Inflammatory macrophage (primary cell): ENCODE measurements at regions not wholly inside any gene's neighbourhood (a gene's known extent, or its start where the extent isn't known, plus 50 kb on each side); places are given as distances from the start of the nearest gene placed in this dataset.
"Not testable (repeated sequence)": the region's sequence is repeated elsewhere in the genome, so short reads cannot be mapped to it uniquely, and the experiment has no call there.

ENCODE experiments used
- DNase-seq, 2 donors: peaks; one replicate each; pipeline ENCODE4 v3.0.0-alpha.2; 2020 to 2022

DNA sequence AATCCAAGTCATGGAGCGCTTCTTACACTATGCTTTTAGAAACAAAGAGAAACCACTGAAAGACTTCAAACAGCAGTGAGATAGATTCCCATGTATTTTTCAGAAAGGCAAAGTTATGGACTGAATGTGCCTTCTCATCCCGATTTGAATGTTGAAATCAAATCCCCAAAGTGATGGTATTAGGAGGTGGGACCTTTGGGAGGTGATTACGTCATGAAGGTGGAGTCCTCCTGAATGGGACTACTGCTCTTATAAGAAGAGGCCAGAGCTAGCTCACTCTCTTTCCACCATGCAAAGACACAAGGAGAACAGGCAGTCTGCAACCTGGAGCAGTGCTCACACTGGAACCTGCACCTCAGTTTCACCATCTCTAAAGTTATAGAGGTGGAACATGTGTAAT is 1279.8 kb downstream of the GATA3 start:
- DNase-seq = no peak

DNA sequence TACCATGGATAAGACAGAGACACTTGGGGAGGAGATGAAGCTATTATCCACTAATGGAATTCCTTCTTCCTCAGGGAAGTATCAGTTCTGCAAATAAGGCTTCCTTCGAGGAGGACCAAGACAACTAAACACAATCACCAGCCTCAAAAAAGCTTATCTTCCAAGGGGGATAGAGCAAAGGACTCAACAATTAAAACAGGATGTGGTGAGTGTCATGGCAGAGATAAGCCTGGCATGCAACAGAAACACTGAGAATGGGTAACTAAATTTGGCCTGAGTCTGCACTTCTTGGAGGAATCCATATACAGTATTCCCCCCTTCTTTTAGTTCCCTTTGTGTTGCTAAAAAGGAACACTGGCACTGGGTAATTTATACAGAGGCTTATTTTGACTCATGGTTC is 1285.2 kb downstream of the GATA3 start:
- no peak for DNase-seq

DNA sequence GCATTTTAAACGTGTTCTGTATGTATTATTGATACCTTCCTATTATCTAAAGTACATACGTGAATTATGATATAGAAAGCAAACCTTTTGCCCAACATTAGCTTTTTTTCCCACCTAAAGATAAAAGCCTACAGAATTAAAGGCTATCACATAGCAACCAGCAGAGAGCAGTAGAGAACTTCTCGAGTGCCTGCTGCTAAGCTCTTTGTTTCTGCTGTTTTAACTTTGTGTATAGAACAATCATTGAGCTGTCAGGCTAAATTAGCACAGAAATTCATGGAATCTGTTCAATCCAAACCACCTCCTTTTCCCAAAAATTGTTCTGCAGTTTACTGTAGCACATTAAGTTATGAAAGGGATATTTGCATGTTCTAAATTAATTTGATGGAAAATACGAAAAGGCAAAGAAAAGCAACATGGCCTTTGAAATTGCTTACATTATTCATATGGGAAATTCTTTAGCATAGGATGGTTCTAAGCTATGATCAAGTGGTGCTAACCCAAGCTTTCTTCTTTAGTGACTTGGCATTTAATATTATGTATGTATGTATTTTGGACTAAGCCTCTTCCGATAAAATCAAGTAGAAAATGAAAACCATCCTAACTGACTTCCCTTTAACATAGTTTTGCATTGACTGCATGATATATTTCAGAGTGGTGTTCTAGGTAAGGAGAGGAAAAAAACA is 1288.5 kb downstream of the GATA3 start:
- DNase-seq = peak; percentile 18 to 30

DNA sequence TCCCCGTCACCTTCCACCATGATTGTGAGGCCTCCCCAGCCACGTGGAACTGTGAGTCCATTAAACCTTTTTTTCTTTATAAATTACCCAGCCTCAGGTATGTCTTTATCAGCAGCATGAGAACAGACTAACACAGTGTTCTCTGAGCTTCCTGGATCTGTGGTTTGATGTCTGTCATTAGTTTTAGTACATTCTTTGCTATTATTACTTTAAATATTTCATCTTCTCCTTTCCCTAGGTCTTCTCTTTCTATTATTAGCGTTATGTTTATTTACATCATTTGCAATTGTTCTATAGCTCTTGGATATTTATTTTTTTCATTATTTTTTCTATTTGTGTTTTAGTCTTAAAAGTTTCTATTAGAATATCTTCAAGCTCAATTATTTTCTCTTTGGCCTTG is 1293.4 kb downstream of the GATA3 start:
- DNase-seq = not testable (repeated sequence)

DNA sequence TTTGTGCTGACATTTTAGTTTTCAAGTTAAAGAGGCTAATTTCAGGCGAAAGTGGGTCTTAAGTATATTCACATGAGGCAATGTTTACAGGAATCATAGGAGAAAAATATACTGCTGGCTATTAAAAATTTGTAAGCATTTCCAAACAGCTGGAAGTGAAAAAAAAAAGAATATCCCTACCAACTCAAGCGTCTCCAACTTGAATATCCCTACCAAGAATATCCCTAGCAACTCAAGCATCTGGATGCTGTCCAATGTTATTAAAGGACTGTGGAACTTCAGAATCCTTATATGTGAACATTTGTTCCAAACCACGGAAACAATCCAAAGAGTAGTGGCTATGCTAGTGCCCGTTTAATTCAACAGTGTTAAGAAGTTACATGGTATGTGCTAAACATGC is 1303.0 kb downstream of the GATA3 start:
- DNase-seq = no peak

DNA sequence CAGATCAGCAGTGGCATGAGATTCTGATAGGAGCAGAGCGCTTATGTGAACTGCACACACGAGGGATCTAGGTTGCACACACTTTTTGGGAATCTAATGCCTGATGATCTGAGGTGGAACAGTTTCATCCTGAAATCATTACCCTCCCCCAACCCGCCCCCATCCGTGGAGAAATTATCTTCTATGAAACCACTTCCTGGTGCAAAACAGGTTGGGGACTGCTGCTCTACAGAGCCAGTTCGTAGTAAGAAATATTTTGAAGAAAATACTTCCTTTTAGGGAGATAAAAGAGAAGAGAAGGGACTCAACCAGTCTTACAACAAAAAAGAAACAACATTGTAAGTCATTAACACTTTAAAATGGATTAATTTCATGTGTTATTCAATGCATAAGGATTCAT is 1308.2 kb downstream of the GATA3 start:
- DNase-seq = no peak

DNA sequence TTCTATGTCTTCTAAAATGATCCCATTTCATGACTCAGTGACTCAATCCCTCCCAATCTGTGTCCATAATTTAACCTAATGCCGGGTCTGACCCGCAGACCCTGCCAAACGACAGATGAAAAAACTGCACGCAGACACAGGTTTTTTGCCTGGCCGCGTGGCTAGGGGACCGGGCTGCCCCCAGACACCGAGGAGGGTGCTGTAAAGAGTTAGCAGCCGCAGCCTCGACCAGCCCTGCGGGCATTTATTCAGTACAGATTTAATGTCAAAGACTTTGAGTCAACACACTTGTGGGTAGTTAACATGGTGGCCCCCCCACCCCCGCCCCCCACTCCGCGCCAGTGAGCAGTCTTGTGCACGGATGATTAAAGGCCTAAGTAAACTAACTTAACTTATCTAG is 1324.7 kb downstream of the GATA3 start:
- no peak for DNase-seq

DNA sequence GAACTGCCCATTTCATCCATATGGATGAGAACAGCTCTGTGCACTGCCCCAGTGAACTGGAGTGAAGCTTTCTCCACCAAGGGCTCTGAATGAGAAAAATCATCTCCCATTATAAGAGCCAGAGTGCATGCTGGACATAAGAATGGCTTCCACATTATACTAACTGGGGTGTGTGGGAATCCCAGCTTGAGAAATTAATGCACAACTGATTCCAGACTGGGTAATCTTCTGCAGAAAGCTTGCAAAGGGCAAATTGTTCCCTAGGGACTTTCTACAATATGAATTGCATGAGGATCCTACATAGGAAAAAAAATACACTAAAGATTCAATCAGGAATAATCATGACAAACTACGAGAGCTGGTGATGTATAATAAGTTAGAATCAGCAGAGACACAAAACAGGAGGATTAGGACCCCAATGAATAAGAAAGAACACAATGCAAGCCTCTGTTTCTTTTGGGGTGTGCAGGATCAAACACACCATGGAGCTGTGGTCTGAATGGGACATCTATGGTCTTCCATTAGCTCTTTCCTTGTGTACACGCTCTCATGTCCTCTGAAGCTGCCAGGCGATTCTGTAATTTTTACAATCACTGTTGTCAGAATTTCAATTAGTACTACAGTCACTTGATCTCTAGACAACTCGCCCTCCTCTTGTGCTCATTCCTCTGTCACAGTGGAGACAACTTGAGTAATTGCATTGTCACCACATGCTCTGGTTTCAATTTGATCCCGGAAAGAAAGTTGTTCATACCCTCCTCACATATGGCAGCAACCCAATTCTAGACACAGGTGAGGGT is 1327.4 kb downstream of the GATA3 start:
- no peak for DNase-seq

DNA sequence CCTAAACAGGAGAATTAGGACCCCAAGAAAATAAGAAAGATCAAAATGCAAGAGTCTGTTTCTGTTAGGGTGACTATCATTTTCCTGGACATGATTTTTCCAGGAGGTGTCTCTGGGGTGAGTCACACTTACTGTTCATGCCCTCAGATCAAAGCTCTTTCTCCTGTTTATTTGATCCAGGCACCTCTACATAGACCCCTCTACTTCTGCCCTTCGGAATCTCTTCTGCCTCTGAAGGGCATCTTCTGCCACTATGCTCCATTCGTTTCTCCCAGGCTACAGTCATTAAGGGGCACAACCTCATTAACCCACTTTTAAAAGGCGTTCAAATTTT is 1328.0 kb downstream of the GATA3 start:
- no peak for DNase-seq

DNA sequence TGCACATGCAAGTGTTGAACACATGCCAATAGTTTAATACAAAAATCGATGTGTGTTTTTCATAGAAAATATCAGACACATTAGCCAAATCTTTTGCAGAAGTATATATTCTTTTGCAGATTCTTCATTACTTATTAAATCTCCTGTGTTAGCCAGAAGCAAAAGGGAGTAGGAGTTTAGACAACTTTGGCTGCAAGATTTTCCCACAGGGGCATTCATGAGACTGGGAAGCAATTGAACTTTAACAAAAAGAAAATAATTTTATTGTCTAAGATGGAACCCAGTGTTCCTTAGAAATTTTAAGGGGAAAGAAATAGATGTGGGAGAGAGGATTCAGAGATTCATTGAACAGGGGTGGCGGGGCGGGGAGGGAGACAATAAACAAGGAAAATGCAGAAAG is 1336.0 kb downstream of the GATA3 start:
- no peak for DNase-seq

DNA sequence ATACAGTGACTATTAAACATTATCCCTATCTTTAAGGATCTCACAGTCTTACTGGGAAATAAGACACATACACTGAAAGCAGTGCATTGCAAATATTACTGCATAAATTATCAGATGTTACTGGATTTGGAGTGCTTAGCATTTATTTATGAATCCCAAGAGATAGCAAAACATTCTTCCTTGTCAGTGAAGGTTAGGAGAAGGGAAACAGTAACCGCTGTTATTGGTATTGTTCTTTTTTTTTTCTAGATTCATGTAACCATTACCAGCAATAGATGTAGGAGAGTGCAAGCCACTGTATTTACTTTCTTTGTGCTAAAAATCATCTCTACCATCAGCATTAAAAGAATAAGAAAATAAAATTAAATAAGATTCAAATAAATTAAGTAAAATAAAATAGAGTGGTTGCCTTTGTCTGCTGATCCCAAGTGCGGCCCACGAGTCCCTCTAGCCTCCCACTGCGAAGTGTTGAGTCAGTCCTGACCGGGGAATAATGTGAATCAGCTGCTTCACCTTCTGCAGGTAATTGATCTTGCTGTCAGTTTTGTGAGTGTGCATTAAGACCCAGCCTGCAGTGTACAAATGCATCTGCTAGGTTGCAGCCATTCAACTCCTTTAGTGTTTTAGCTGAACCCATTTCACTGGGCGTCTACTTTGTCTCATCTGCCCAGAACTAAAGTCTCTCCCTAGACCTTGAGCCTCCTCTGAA is 1344.9 kb downstream of the GATA3 start:
- no peak for DNase-seq

DNA sequence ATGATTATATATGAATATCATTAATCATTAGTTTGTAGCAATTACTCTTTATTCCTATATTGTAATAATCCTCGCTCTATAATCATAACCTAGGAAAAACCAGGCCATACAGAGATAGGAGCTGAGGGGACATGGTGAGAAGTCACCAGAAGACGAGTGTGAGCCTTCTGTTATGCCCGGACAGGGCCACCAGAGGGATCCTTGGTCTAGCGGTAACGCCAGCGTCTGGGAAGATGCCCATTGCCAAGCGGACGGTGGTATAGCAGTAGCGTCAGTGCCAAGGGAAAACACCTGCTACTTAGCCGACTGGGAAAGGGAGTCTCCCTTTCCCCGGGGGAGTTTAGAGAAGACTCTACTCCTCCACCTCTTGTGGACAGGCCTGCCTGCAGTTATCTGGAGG is 1347.6 kb downstream of the GATA3 start:
- not testable (repeated sequence) for DNase-seq

DNA sequence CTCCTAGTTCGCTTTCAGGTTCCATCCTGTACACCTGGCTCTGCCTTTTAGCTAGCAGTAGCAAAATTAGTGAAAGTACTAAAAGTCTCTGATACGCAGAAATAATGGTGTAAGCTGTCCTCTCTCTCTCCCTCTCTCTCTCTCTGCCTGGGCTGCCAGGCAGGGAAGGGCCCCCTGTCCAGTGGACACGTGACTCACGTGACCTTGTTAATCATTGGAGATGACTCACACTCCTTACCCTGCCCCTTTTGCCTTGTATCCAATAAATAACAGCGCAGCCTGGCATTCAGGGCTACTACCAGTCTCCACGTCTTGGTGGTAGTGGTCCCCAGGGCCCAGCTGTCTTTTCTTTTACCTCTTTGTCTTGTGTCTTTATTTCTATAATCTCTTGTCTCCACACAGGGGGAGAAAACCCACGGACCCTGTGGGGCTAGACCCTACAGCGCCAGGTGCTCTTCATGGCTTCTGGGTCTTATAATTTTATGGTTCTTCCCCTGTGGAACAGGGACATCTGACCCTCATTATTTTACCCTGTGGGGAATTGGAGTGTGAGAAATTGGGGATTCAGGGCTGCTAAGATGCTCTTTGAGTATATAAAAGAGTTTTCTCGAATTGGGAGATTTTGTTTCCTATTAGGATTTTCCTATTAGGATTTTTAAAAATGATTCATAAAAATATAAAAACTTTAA is 1348.2 kb downstream of the GATA3 start:
- not testable (repeated sequence) for DNase-seq

DNA sequence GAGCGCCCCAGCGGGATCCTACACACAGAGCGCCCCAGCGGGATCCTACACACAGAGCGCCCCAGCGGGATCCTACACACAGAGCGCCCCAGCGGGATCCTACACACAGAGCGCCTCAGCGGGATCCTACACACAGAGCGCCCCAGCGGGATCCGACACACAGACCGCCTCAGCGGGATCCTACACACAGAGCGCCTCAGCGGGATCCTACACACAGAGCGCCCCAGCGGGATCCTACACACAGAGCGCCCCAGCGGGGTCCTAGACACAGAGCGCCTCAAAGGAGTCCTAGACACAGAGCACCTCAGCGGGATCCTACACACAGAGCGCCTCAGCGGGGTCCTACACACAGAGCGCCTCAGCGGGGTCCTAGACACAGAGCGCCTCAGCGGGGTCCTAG is 1352.7 kb downstream of the GATA3 start:
- DNase-seq = not testable (repeated sequence)

DNA sequence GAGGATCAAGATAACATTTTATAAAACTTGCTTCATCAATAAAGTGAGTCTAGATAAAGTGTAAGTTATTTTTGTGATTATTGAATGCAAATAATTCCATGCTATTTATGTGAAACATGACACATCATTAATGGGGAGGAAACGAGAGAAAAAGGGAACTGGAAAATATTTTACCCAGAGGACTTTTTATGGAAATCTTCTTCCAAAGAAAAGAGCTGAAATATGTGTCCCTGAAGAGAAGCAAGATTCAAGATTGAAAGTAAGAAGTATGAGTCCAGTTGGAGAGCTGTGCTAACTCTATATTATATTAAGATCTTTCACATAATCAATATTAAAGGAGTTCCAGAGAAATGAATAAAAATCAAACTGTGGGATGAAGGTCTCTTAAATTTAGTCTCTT is 1361.8 kb downstream of the GATA3 start:
- DNase-seq = no peak

DNA sequence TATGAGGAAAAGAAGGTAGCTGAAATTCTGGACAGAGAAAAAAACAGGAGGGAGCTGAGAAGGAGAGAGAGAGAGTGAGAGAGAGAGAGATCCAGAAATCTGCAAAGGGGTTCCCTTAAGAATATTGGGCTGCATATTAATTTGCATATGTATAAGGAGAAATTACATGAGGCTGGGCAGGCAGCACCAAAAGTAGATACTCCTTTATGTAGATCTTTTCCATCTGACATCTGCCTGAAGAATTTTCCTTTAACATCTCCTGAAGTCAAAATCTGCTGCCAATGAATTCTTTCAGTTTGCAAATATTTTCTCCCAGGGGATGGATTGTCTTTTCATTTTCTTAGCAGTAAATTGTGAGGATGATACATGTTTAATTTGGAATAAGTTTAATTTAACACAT is 1365.3 kb downstream of the GATA3 start:
- DNase-seq = no peak

DNA sequence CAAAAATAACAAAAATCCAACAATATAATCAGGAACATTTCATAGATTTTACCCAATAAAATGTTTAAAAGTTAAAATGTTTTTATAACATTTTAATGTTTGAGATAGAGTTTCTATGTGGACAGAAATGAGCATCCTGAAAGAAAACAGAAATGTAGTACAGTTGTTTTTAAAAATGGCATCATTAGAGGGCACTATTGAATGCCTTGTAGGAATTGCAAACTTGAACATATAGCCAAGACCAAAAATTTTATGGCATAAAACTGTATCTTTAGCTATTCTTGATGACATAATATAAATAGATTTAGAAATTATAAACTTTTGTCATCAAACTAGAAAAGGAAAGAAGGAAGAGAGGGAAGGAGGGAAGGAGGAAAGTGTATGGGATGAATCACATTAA is 1372.7 kb downstream of the GATA3 start:
- no peak for DNase-seq

DNA sequence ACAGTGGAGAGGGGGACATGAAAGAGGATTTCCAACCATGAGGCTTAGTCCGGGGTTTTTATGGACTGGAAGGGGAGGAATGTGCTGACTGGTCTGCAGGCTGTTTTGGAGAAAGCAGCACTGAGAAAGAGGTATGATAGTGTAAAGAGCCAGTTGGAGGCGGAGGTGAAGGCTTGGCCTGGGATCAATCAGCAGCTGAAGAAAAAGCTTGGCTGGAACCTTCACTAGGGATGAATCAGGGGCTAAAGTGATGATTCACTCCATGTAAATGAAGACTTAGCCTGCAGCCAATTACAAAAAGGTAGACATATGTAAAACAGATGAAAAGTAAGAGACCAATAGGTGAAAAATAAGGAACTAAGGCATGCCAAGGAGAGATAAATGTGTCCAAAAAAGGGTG is 1382.6 kb downstream of the GATA3 start:
- no peak for DNase-seq

DNA sequence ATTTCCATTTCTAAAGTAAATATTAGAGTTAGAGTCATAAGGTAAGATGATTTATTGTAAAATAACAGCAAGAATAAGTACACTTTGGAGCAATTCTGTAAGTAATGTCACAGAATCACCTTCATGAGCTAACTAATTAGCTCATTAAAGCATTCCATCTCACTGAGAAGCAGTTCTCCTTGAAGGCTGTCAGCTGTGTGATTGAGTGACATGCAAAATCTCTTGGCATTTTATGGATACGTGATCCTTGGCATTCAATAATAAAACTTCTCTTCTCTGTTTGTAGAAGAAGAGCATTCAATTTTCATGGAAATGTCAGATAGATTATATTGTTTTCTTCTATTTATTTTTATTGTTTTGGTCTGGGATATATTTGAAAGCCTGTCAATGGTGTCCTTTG is 1389.3 kb downstream of the GATA3 start:
- no peak for DNase-seq

DNA sequence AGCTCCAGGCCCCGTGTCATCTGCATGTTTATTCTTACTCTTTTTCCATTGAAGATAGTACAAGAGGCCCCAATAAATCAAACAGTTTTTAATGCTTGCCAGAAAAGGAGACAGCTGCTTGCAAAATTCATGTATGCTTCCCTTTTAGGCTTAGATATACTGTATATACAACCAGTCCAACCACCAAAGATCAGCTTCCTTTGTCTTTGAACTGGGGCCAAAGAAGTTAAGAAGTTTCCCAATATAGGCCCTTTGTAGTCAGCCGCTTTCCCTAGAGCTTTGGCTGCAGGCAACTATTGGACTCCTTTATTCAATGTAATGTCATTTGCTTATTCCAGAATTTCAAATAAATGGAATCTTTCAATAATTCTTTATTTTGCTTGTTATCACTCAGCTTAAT is 1395.0 kb downstream of the GATA3 start:
- no peak for DNase-seq

DNA sequence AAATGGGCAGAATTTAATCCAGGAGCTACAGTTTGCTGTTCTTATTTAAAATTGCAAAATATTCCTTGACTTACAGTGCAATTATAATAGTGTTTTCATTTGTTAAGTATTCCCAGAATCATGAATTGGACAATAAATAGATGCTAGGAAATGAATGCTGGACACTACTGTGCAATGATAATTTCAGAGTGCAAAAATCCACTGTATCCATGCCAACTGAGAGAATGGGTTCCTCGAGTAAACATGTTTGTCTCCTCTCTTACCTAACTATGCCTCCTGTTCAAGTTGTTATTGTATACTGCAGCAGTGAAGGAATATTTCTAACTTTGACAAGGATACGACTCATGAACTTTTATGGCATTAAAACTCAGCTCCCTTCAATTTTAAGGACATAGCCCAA is 1396.3 kb downstream of the GATA3 start:
- no peak for DNase-seq

DNA sequence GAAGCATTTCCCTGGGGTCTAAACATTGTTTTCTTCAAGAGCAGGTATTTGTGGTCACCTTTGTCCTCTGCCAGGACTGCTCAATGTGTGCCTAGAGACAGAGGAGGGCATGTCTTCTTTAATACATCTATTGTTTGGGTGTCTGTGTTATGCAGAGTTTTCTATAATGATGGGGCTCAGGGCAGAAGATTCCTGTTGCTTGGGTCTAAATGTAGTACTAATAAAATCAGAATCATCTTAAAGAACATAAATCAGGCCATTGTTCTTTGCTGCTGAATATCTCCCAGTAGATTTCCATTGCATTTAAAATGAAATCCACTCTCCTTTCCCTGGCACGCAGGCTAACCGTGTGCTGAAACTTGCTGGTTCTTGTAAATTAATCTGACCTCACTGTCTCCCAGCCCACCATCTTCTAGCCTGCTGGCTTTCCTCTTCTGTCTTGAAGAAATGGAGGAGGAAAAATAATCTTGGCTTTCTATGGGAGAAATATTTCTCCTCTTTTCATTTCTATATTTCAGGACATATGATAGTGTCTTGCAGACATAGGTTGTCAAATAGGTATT is 1396.8 kb downstream of the GATA3 start:
- DNase-seq = no peak

DNA sequence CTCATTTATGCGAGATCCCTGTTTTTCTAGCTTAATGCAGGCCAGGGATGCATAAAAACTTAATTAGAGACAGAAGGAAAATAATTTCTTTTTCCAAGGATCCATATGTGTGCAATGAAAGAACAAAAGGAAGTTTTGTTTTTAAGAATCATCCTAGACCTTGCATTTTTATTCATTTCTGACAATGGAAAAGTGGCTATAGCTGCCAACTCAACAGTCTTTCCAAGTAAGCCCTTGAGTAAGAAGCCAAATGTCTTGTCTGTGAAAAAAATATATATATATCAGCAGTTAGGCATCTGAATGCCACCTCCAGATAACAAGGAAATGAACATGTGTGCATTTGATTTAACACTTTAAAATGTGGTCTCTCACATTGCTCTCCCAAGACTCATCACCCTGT is 1397.6 kb downstream of the GATA3 start:
- DNase-seq = no peak
